Occipital lobe (tissue), 1 donor: ENCODE measurements at regions not wholly inside any gene's neighbourhood (a gene's known extent, or its start where the extent isn't known, plus 50 kb on each side); places are given as distances from the start of the nearest gene placed in this dataset.

Source experiments
- DNase-seq: peaks from one replicate; lab custom pipeline; 2025; lab: John Stamatoyannopoulos, UW

DNA sequence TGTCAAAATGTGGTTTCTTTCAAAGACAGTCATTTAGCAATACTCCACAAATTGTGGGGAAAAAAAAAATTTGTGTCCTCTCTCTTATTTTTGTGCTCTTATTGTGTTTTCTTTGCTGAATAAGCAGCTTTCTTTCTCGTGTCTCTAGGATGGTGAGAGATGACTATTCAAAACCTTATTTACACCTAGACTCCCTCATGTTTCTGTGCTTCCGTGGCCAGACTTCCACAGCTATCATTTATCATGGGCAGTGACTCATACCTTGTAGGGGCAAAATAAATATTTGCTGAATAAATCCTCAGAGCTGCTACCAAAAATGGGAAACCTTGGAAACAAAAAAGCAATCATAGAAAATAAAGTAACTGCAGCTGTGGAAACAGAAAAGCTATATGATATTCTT lies 204.9 kb upstream of the MIR17HG start:
- DNase-seq = no peak

DNA sequence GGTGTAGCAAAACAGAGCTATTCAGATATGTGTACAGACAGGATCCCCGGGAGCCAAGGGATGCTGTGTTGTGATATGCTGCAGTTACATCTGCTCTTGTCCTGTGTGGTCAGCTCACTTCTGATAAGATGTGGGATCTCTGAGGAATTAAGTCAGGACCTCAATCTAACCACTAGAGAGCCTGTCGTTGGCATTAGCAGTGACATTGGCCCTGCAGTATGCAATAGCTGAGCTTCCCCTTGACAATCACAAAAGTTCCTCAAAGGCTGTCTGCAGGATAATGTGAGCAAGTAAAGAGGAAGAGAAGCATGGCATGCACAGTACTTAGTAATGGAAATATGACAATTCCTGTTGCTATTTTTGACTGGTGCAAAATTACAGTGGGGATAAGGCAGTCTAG lies 203.4 kb upstream of the MIR17HG start:
- DNase-seq = no peak

DNA sequence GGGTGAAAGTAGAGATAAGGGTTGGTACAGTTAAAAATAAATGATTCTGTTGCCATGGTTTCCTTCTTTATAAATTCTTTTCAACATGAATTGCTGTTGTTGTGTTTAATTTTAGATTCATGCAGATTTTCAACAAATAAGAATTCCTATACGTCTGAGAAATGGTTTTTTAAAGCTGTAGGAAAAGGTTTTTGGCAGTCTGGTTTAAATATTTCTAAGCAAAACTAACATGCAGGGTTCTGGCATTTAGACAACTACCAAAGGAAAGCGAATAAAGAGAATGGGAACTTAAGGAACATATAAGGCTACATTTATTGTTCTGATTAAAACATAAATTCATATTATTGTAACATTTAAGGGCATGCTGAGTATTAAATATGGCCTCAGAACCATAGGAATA lies 203.0 kb upstream of the MIR17HG start:
- DNase-seq = no peak

DNA sequence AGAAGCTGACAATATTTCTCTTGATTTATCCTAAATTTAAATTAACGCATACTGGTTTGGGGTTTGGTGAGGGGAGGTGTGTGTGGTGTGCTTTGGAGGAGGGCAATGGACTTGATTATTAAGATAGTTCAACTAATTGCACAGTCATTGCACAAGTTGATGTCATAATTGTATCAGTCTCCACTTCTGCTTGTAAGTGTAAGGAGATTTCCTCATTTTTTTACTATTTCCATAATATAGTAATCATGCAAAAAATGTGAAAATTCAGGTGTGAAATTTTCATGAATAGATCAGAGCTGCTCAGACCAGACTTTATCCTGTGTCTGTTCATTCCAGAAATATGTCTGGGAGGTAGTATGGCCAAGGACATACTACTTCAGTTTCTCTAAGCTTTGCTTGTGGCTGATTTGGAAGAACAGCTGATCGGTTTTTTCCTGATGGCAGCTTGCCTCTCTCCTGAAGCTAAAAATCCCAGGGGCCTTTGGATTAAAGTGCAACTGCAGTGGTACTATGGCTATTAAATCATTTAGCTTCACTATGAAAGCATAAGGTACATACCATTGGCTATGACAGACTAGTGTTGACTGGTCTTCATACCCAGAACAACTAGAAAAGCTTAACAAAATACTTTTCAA lies 201.8 kb upstream of the MIR17HG start:
- DNase-seq = no peak

DNA sequence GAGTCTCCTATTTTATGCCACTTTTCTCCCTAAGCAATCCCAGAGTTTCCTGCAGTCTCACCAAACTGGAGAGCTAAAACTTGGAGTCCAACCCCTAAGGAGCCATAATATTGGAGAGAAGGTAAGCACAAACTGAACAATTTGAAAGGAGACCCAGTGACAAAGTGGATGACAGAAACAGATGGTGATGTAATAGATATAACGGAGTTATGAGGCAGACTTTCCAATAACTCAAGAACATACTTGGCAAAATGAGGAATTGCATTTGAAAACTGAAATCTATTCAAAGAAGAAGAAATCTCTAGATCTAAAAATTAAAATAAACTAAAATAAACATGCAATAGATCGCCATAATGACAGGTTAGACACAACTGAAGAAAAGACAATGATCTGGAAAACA lies 200.9 kb upstream of the MIR17HG start:
- DNase-seq = no peak

DNA sequence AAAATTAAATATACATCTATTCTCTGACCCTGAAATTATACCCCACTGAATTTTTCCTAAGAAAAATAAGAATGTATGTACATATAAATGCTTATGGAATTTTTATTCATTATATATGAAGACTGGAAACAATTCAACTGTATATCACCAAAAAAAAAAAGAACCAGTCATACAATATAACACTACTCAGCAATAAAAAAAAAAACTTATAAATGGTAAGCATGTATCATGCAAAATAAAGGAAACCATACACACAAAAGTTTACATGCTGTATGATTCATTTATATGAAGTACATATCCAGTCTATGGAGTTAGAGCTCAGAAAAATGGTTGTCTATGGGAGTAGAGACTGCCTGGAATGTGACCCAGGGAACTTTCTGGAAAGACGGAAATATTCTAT lies 199.4 kb upstream of the MIR17HG start:
- DNase-seq = no peak

DNA sequence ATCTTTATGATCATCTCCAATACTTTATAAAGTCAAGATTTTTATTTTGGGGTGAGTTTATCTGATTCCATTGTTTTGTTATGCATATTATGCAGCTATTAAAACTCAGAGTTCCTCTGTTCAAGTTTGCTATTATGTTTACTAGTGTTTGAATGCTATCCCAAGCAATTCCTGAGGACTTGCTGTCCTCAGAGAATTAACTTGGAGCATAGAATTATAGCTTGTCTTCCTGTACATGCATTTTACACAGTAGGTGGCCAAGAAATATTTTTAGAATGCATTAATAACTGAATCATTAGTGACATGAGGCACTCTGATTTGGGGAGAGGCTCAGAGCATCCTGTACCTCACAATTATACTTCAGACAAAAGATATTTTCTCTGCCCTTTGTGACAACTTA lies 195.6 kb upstream of the MIR17HG start:
- DNase-seq = no peak

DNA sequence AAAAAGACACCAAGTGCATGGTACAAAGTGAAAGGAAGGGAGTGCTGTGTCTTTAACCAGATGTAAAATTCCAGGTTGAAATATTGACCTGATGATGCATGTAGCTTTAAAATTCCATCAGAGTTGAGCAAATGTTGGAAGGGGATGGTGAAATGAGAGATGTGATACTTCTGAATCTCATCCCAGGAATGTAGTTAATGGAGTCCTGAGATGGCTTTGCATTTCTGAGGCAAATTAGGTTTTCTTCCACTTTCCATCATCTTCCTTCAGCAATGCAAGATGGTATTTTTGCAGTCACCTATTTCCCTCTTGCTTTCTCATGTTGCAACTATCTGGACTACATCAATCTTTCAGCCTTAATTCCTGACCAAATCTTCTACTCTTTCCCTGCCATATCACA lies 194.1 kb upstream of the MIR17HG start:
- no peak for DNase-seq

DNA sequence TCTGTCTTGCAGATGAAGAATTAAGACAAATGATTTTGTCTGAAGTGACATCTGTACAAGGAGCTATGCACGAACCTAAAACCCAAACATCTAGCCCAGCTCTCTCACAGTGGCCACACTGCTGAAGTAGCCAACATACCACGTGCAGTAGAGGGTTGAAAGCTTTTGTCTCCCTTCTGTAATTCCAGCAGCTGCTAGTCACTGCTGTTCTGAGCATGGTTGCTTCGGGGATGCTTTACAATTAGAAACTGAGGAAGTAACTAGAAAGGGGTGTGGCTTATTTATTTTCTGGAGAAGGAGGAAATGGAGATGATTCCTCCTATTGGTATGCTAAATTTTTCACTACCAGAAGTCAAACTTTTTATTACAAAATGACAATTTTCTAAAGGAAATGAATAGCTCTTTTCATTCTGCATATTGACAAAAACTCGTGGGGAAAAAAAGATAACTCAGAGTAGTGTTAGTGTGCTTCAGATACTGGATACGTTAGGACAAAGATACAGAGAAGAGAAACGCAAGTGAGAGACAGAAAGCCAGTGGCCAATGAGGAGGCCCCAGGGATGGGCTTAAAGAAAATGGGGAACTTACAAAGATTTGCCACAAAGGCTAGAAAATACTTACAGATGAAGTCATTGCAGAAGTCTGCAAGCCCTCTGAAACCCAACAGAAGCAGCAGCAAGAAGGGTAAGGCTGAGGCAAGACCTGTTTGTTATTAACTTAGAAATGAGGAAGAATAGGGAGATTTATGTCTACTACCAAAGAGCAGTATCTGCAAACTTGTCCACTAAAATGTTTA lies 192.7 kb upstream of the MIR17HG start:
- no peak for DNase-seq

DNA sequence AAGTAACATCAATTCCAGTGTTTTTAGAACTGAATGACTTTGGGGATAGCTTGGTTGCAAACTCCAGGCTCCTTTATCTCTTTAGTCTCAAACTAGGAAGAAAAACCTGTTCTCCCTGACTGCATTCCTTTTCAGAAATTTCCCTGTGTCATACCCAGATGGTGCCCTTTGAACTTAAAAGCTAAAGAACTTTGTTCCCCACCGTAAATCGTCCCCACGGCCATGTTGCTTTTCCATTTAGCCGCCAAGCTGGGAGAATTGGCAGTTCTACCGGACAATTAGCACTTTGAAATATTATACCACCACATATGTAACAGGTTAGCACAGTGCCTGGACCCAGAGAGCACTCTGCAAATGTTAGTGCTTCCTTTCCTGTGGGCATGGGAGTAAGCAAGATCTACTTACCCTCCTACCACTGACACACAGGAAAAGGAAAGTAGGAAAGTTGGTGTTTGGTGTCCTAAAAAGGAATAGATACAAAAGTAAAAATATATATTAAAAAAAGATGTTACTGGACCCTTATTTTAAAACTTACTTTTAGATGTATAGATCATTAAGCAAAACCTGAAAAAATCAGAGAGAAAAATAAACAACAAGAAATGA lies 191.9 kb upstream of the MIR17HG start:
- DNase-seq = no peak

DNA sequence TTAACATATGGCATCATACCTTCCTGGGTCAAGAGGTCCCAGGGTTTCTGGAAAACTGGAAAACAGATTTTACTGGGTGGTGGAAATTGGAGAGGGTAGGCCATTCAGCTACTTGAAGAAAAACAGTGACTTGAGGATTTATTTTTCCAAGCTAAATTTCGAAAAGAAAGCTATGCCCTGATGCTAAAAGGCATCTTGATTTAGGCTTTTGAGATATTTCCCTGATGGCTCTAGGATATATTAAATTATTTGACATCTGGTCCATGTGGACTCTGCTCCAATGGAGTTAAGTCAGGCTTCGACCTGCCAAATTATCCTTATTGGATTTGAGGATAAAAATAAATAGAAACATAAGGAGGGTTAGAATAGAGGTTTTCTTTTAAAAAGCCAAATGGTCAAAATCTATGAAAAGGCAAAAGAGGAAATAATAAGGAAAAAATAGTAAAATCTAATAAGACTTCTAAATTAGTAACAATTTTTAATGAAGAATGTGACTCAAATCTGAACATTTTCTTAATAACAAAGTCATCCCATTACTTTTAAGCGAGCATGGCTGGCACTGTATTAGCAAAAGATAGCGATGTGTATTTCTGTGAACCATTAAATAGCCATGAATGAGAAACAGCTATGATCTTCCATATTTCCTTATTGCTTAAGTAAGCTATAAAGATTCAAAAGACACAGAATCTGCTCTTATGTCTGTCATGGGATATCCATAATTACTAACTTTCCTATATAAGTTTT lies 190.0 kb upstream of the MIR17HG start:
- no peak for DNase-seq

DNA sequence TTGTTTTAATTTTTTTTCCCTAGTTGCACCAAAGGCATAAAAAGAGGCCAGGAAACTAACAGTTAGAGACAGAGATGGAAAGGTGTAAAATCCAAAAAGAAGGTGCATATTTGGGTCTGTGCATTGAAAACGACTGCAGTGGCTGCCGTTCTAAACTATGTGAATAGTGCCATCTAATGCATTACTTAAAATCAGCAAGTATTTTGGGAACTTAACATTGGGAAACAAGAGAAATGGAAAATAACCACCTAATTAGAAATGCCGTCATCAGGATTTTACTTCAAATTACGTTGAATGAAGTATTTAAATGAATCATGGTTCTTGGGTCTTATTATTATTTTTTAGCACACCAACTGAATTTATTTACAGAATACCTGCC lies 189.5 kb upstream of the MIR17HG start:
- DNase-seq = no peak

DNA sequence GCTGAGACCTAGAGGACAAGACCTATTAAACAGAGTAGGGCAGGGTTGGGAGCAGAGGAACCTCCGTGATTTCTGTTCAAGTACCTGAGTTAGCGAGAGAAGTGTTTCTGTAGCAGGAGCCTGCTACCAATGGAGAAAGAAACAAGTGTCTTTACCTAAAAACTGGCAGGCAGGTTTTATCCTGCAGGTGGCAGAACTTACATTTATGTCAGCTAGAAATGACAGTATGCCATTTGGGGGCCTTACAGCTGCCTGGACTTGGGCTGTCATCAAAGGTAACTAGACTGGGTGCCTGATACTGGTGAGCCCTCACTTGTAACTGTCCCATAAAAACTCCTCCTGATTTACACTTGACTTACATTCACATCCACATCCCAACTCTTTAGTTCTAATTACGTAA lies 185.3 kb upstream of the MIR17HG start:
- DNase-seq = no peak

DNA sequence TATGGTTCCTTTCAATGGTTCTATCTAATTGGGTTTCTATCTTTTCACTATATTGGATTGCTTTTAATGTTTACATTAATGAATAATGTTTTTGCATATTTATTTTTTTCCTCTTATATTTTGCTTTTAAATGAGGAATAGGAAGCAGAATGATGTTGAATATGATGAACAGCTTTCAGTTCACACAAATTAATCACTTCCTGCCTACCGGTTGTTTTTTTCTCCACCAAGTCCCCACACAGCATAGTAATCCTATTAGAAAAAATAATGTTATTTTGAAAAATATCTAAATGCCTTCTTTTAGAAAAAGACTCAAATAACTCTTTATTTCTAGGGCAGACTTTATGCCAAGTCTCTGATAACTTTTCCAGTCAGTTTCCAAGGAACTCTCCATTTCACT lies 184.9 kb upstream of the MIR17HG start:
- no peak for DNase-seq

DNA sequence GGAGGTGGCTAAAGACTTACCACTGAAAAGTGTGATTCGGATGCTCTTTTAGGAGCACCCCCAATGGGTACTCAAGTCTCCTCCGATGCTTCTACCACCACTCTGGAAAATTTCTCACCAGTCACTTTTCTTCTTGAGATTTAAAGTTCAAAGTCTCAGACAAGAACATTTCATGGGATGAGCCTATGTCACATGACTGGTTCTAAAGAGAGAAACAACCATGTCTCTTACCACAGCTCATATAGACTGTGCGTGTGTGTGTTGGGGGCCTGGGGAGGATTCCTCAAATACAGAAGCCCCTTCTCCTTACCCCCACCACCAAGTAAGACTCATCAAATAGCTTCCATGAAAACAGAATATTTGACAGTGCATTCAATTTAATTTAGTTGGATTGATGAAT lies 181.7 kb upstream of the MIR17HG start:
- no peak for DNase-seq

DNA sequence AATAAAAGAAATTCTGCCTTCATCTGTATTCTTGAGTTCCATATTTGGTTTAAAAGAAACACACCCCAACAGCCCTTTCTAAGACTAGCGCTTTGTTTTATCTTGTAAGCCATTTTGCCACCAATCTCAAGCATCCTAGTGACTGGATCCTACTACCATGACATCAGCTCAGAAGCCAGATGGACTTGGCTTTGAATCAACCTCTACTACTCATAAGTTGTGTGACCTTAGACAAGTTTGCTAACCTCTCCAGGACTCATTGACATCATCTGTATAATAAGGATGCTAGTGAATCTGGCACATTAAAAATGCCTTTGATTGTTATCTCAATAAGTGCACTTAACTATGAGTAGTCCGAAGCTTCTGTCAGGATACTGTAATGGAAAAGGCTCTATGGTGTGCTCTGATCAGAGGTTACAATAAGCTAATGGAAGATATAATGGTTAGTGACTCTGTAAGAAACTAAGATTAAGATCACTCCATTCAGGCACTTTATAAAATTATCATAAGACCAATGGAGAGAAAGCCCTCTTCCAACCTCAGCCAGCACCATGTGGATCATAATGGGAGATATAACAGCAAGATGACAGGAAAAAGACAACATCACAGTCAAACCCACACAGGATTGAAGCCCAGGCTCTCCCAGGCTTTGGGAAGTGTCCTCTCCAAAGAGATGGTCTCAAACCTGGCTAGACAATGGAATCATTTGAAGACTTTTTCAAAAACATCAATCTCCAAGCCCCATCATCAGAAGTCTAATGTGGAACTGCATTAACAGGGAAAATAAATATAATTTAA lies 180.6 kb upstream of the MIR17HG start:
- no peak for DNase-seq

DNA sequence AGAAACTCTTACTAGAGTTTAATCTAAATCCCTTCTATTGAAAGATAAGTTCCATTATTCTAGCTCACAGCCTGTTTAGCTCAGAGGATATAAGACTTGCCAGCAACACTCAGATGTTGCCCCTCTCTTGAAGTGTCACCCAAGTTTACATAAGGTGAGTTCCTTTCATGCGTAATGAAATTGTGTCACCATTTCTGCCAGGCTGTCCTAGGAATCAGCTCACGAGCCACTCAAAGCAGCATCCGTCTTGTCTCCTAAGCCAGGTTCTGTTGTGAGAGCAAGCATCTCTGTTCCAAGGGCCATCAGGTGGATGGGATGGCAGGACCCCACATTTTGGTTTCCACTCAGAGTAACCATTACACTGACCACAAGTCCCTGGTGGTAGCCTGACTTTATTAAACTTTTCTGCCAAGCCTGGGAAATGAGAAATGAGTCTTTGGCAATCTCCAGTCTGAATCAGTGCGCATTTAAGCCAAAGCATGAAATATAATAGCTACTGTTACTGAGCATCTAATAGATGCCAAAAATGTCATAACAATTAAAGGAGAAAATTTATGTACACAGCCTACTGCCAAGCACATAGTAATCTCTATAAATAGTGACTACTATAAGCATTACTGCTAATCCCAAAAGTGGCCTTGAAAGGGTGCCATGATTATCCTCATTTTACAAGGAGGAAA lies 179.6 kb upstream of the MIR17HG start:
- DNase-seq = no peak

DNA sequence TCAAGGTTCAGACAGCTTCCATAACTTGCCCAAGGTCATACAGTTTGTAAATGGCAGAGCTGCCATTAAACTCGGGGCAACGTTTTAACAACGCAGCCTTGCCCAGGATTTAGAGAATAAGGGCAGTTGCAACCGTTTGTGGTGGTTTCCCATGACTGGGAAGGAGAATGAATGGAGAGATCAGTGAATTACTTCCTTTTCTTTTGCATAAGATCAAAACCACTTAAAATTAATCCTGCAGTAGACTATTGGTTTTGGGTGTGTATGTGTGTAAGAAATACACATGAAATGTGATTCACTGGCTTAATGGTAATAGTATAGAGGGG lies 179.1 kb upstream of the MIR17HG start:
- DNase-seq = no peak

DNA sequence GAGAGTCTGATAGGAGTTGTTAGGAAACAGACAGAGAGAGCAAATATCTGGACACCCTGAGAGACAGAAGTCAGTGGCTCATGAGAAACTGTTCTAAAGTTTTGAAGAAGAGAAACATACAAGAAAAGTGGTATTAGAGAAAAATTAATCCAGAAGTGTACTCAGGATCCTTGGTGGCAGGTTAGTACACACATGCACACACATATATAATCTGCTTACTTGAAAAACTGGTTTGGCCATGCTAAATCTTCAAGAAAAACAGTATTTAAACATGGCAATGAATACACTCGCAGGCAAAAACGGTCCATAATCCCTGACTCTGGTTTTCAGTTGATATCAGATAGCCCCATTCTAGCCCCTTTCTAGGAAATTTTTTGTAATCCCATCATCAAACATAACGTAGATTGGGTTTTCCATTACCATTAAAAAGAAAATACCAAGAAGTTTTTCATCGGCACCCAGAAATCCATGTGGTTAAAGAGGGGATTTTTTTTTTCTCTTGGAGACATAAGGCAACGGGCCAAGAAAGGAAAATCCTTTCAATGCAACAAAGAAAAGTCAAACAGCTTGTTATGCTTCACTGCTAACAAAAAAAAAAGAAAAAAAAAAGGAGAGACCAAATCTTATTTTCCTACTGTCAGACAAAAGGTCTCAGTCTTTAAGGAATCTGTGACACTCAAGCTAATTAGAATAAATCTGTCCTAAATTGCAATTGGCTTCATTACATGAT lies 178.0 kb upstream of the MIR17HG start:
- no peak for DNase-seq

DNA sequence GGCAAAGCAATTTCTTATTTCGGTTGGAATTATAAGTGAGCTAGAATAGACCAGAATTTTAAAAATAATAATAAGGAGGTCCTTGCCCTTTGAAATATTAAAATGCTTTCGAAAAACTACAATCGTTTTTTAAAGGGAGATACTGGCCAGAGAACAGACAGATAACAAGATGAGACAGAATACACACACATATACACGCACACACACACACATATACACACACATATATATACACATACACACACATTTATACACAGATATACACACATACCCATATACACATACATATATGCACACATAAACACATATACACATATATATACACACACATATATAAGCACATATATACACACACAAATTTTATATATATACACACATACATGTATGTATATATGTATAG lies 175.3 kb upstream of the MIR17HG start:
- no peak for DNase-seq
